OCI-LY3 (cell line): ENCODE measurements at regions not wholly inside any gene's neighbourhood (a gene's known extent, or its start where the extent isn't known, plus 50 kb on each side); places are given as distances from the start of the nearest gene placed in this dataset.

Source experiments
- H2AFZ ChIP-seq: fragments of 200-600, 300-600 bp; shearing (Covaris generic); 2 replicates; pipeline ENCODE4 v1.6.0; 2014; ENCODE audit warnings: antibody characterized with exemption, low read depth, low read length
- H3K27ac ChIP-seq: fragments of 200-600, 300-600 bp; sonication (generic); 2 replicates; pipeline ENCODE4 v1.5.1; 2014; ENCODE audit warnings: mild to moderate bottlenecking, low read length, moderate library complexity, mixed read lengths
- H3K27me3 ChIP-seq: fragments of 200-600, 300-600 bp; sonication (generic); 2 replicates; pipeline ENCODE4 v1.6.1; 2014; ENCODE audit warnings: low read depth, low read length, mixed read lengths
- H3K36me3 ChIP-seq: fragments of 200-600, 300-600 bp; sonication (generic); replicated peaks from 2 replicates; pipeline ENCODE3; 2014; ENCODE audit warnings: low read depth, low read length, mixed read lengths
- H3K4me1 ChIP-seq: fragments of 300-600, 200-600 bp; sonication (generic); 2 replicates; pipeline ENCODE4 v1.6.1; 2014; ENCODE audit warnings: low read length, mixed read lengths
- H3K4me2 ChIP-seq: fragments of 200-600, 300-600 bp; sonication (generic); 2 replicates; pipeline ENCODE4 v1.6.1; 2014; ENCODE audit warnings: low read length, mixed read lengths
- H3K4me3 ChIP-seq: fragments of 300-600, 200-600 bp; sonication (generic); 2 replicates; pipeline ENCODE4 v1.5.1; 2014; ENCODE audit warnings: antibody characterized with exemption, mild to moderate bottlenecking, low read length, moderate library complexity
- H3K79me2 ChIP-seq: fragments of 300-600, 200-600 bp; shearing (Covaris generic); 2 replicates; pipeline ENCODE4 v1.6.1; 2014; ENCODE audit warnings: mild to moderate bottlenecking, low read length, mixed read lengths
- H3K9ac ChIP-seq: fragments of 300-600, 200-600 bp; shearing (Covaris generic); 2 replicates; pipeline ENCODE4 v1.6.0; 2014; ENCODE audit warnings: mild to moderate bottlenecking, low read length, moderate library complexity
- H3K9me3 ChIP-seq: fragments of 200-600, 300-600 bp; shearing (Covaris generic); 2 replicates; pipeline ENCODE4 v1.6.1; 2014; ENCODE audit warnings: low read length, mixed read lengths; ENCODE audit not compliant: insufficient read depth
- H4K20me1 ChIP-seq: fragments of 200-600, 300-600 bp; sonication (generic); 2 replicates; pipeline ENCODE4 v1.6.1; 2016; ENCODE audit warnings: low read length, mixed read lengths; ENCODE audit not compliant: insufficient read depth
- CTCF ChIP-seq: fragments of 200-600, 300-600 bp; sonication (generic); IDR thresholded peaks from 2 replicates; pipeline ENCODE4 v1.5.1; 2014; ENCODE audit warnings: antibody characterized with exemption, low read length, low read depth
- EZH2phosphoT487 ChIP-seq: fragments of 200-600 bp; shearing (Covaris generic); IDR thresholded peaks from 2 replicates; pipeline ENCODE4 v1.6.1; 2018; ENCODE audit warnings: antibody characterized with exemption, mixed run types, low read depth

- no peaks in the 10 kb centered on the region for H3K79me2 ChIP-seq
- H2AFZ ChIP-seq = no peak overlapping the region
- no peak overlapping the region for H3K27ac ChIP-seq
- TF ChIP-seq EZH2phosphoT487 (no peak), CTCF (no peak)
- H3K9me3 ChIP-seq = no peaks in the 10 kb centered on the region
- no peaks in the 10 kb centered on the region for H4K20me1 ChIP-seq
- H3K27me3 ChIP-seq = no peaks in the 10 kb centered on the region
- H3K9ac ChIP-seq = no peak overlapping the region
- H3K4me3 ChIP-seq = no peak overlapping the region
- H3K4me1 ChIP-seq = no peaks in the 10 kb centered on the region
- H3K4me2 ChIP-seq = no peak overlapping the region
- H3K36me3 ChIP-seq = no peaks in the 10 kb centered on the region
These were observed 53.1 kb upstream of the WNT4 start for GRCh38 chr1:22196041-22196440.

GRCh38 chr1:22196641-22197040, 53.7 kb upstream of the WNT4 start:
- Histone ChIP-seq H2AFZ (no peak overlapping the region), H3K36me3 (no peaks in the 10 kb centered on the region), H3K4me3 (no peak overlapping the region), H3K27ac (no peak overlapping the region), H3K79me2 (no peaks in the 10 kb centered on the region), H3K4me1 (no peaks in the 10 kb centered on the region), H3K9ac (no peak overlapping the region), H3K9me3 (no peaks in the 10 kb centered on the region), H4K20me1 (no peaks in the 10 kb centered on the region), H3K4me2 (no peak overlapping the region), H3K27me3 (no peaks in the 10 kb centered on the region)
- TF ChIP-seq EZH2phosphoT487 = no peak
- no peak for TF ChIP-seq CTCF

- Histone ChIP-seq H3K27ac (no peak overlapping the region), H3K4me1 (no peaks in the 10 kb centered on the region), H3K9me3 (no peaks in the 10 kb centered on the region), H3K9ac (no peak overlapping the region), H3K79me2 (no peaks in the 10 kb centered on the region), H3K4me3 (no peak overlapping the region), H4K20me1 (no peaks in the 10 kb centered on the region), H3K36me3 (no peaks in the 10 kb centered on the region), H3K27me3 (no peaks in the 10 kb centered on the region), H2AFZ (no peak overlapping the region), H3K4me2 (no peak overlapping the region)
- TF ChIP-seq EZH2phosphoT487 (no peak), CTCF (no peak)
These were observed 54.7 kb upstream of the WNT4 start for GRCh38 chr1:22197644-22198043.

- H3K79me2 ChIP-seq = no peaks in the 10 kb centered on the region
- H4K20me1 ChIP-seq = no peaks in the 10 kb centered on the region
- no peak overlapping the region for H3K27ac ChIP-seq
- TF ChIP-seq EZH2phosphoT487 = no peak
- no peak for TF ChIP-seq CTCF
- H3K9ac ChIP-seq = no peak overlapping the region
- H3K9me3 ChIP-seq = no peaks in the 10 kb centered on the region
- H3K27me3 ChIP-seq = no peaks in the 10 kb centered on the region
- no peak overlapping the region for H3K4me2 ChIP-seq
- H3K4me1 ChIP-seq = no peaks in the 10 kb centered on the region
- H3K36me3 ChIP-seq = no peaks in the 10 kb centered on the region
- no peak overlapping the region for H2AFZ ChIP-seq
- H3K4me3 ChIP-seq = no peak overlapping the region
These were observed 58.1 kb upstream of the WNT4 start for GRCh38 chr1:22201023-22201422.
